ENCODE measurements at regions not wholly inside any gene's neighbourhood (a gene's known extent, or its start where the extent isn't known, plus 50 kb on each side); places are given as distances from the start of the nearest gene placed in this dataset.

DNA sequence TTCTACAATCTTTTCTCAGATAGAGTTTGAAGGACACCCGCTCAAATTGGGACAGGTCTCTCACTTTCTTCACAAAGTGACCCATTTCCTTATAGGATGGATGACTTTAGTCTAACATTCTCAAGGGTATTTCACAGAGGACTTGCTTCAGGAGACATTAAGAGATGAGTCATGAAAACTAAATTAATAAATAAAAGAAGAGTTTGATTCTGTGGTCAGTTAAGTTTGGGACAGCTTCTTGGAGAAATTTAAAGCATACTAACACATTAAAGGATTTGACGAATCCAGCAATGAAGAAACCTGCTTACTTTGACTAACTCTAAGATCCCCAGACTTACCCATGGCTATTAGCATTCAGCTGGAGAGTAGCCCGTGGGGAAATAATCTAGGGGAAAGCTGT lies 95.6 kb upstream of the RAB3GAP2 start:
- Histone ChIP-seq H3K36me3 (ENCODE audit: control insufficient read depth in 3 of 3, insufficient read depth in 2 of 3, low read depth in 1 of 3, low read length in 3 of 3) (no peaks in the 10 kb centered on the region), H3K27me3 (ENCODE audit: control insufficient read depth in 3 of 3, insufficient read depth in 3 of 3, low read length in 3 of 3) (peaks cover 0 to under 1% (median 0%) of the 10 kb centered on the region in 3 donors), H3K27ac (ENCODE audit: low read depth in 1 of 3, low read length in 2 of 3) (no peak overlapping the region), H3K9me3 (ENCODE audit: control insufficient read depth in 2 of 2, insufficient read depth in 1 of 2, low read depth in 1 of 2, low read length in 1 of 2) (no peaks in the 10 kb centered on the region), H3K4me1 (ENCODE audit: control insufficient read depth in 3 of 3, insufficient read depth in 2 of 3, low read depth in 1 of 3, low read length in 2 of 3) (no peaks in the 10 kb centered on the region), H3K4me3 (ENCODE audit: low read depth in 1 of 3, low read length in 3 of 3) (no peak overlapping the region)
- 76 to 87% (median 85%) methylated on average over 3 of the region's 3 CpGs for WGBS, 3 donors
- DNase-seq: no peak
- FAIRE-seq: no peak

DNA sequence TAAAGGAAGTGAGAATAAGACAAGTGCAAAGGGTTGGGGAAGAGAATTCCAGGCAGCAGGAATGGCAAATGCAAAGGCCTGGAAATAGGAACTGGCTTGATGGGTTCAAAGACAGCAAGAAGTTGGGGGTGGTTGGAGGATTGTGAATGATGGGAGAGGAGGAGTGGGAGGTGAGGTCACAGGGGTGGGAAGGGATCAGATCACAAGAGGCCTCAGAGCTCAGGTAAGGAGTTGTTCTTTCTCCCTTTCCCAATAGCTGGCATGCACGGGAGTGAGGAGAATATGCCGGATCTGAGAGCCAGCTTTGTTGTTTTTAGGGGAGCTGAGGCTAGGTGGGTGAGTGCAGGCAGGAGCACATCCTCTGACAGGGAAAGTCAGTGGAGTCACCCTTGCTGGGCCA lies 94.0 kb upstream of the RAB3GAP2 start:
- DNase-seq (no peak), FAIRE-seq (no peak)
- no peaks in the 10 kb centered on the region for H3K4me1 ChIP-seq (ENCODE audit: control insufficient read depth in 3 of 3, insufficient read depth in 2 of 3, low read depth in 1 of 3, low read length in 2 of 3)
- no peaks in the 10 kb centered on the region for H3K9me3 ChIP-seq (ENCODE audit: control insufficient read depth in 2 of 2, insufficient read depth in 1 of 2, low read depth in 1 of 2, low read length in 1 of 2)
- no peaks in the 10 kb centered on the region for H3K36me3 ChIP-seq (ENCODE audit: control insufficient read depth in 3 of 3, insufficient read depth in 2 of 3, low read depth in 1 of 3, low read length in 3 of 3)
- no peaks in the 10 kb centered on the region for H3K27me3 ChIP-seq (ENCODE audit: control insufficient read depth in 3 of 3, insufficient read depth in 3 of 3, low read length in 3 of 3)
- WGBS, 3 donors: 83 to 94% (median 92%) methylated on average over 2 of the region's 2 CpGs
- H3K27ac ChIP-seq (ENCODE audit: low read depth in 1 of 3, low read length in 2 of 3): no peak overlapping the region
- no peak overlapping the region for H3K4me3 ChIP-seq (ENCODE audit: low read depth in 1 of 3, low read length in 3 of 3)

DNA sequence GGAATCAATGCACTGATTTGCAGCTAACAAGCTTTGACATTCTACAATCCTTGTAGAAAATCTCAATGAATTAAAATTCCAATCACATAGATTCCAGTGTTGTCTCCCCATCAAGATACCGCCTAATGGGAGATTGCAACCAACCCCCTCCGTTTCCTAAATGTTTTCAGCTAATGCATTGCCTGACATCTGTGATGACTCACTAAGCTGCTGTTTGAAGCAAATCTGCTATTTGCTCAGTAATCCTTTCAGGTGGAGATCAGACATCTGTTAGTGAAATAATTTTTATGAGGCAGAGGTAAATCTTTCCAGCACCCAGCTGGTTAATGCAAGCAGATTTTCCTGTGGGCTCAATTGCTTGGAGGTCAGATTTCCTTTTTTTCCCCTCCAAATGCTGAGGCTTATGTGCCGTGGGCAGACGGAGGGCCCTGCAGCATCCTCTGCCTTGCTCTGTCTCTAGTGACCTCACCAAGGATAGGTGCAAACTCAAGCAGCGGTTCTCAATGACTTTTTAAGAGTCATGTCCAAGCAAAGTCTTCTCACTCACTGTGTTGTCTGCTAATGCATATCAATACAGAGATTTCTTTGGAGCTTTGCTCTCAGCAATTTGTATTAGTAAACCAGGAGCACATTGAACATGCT lies 91.1 kb upstream of the RAB3GAP2 start:
- H3K36me3 ChIP-seq (ENCODE audit: control insufficient read depth in 3 of 3, insufficient read depth in 2 of 3, low read depth in 1 of 3, low read length in 3 of 3): no peaks in the 10 kb centered on the region
- FAIRE-seq (no peak), DNase-seq (no peak)
- H3K4me1 ChIP-seq (ENCODE audit: control insufficient read depth in 3 of 3, insufficient read depth in 2 of 3, low read depth in 1 of 3, low read length in 2 of 3): no peaks in the 10 kb centered on the region
- H3K27me3 ChIP-seq (ENCODE audit: control insufficient read depth in 3 of 3, insufficient read depth in 3 of 3, low read length in 3 of 3): no peaks in the 10 kb centered on the region
- no peaks in the 10 kb centered on the region for H3K9me3 ChIP-seq (ENCODE audit: control insufficient read depth in 2 of 2, insufficient read depth in 1 of 2, low read depth in 1 of 2, low read length in 1 of 2)
- no peak overlapping the region for H3K27ac ChIP-seq (ENCODE audit: low read depth in 1 of 3, low read length in 2 of 3)
- no peak overlapping the region for H3K4me3 ChIP-seq (ENCODE audit: low read depth in 1 of 3, low read length in 3 of 3)
- 63 to 84% (median 65%) methylated on average over 5 of the region's 5 CpGs for WGBS, 3 donors

DNA sequence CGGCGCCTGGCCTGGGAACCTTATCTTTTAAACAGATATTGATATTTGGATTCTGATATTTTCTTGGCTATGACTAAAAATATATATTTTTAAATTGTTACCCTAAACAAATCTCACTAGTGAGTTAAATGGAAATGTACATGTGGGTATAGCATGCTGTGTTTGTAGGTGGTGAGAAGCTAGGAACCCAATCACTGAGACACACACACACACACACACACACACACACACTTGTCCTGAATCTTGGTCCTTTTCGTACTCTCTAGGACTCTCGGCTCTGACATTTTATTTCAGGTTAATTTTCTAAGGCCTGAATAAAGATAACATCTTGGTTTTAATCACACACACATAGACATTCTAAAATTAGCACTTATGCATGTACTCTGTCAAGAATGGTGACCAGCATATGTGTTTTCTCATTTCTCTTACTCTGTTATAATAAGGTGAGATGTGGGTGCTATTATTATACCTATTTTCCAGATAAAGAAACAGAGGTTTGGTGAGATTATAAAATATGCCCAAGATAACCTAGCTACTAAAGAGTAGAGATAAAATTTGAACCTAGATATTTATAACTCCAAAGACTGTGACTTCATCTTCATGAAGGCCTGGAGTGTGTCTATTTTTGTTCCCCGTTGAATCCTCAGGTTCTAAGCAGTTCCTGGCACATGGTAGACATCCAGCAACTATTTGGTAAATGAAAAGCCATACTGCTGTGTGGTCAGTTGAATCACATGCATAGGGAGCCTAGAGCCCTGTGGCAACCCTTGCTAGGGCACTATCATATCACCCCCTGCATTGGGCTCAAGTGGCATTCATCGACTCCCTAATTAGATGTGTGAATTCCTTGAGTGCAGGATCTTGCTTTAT lies 85.0 kb upstream of the RAB3GAP2 start:
- H3K27ac ChIP-seq (ENCODE audit: low read depth in 1 of 3, low read length in 2 of 3): no peak overlapping the region
- DNase-seq (no peak), FAIRE-seq (no peak)
- 83 to 89% (median 83%) methylated on average over 6 of the region's 6 CpGs for WGBS, 3 donors
- H3K36me3 ChIP-seq (ENCODE audit: control insufficient read depth in 3 of 3, insufficient read depth in 2 of 3, low read depth in 1 of 3, low read length in 3 of 3): no peaks in the 10 kb centered on the region
- H3K27me3 ChIP-seq (ENCODE audit: control insufficient read depth in 3 of 3, insufficient read depth in 3 of 3, low read length in 3 of 3): no peaks in the 10 kb centered on the region
- H3K4me1 ChIP-seq (ENCODE audit: control insufficient read depth in 3 of 3, insufficient read depth in 2 of 3, low read depth in 1 of 3, low read length in 2 of 3): no peaks in the 10 kb centered on the region
- no peak overlapping the region for H3K4me3 ChIP-seq (ENCODE audit: low read depth in 1 of 3, low read length in 3 of 3)
- no peaks in the 10 kb centered on the region for H3K9me3 ChIP-seq (ENCODE audit: control insufficient read depth in 2 of 2, insufficient read depth in 1 of 2, low read depth in 1 of 2, low read length in 1 of 2)

DNA sequence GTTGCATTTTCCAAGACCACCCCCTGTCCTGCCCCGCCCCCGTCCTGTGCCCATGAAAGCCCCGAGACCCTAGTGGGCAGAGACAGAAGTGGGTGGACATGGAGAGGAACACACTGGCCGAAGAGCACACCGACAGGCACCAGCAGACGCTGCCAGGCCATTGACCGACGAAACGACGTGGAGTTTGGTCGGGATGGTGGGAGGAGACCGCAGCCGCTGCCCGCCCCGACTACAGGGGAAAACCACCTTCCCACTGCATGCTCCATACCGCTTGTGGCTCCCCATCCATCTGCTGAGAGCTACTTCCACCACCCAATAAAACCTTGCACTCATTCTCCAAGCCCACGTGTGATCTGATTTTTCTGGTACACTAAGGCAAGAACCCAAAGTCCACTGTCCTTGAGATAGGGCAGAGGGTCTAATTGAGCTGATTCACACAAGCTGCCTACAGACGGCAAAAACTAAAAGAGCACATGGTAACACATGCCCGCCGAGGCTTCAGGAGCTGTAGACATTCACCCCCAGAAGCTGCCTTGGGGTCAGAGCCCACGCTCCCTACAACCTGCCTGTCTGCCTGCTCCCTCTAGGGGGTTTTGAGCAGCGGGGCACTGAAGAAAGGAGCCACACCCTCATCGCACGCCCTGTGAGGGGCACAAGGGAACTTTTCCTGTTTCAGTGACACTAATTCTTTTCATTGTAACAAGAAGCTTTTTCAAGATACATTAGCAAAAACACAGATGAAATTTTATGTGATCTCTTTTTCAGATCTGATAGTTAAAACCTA lies 81.2 kb upstream of the RAB3GAP2 start:
- no peak overlapping the region for H3K27ac ChIP-seq (ENCODE audit: low read depth in 1 of 3, low read length in 2 of 3)
- no peaks in the 10 kb centered on the region for H3K36me3 ChIP-seq (ENCODE audit: control insufficient read depth in 3 of 3, insufficient read depth in 2 of 3, low read depth in 1 of 3, low read length in 3 of 3)
- WGBS, 3 donors: 78 to 83% (median 79%) methylated on average over 24 of the region's 24 CpGs
- no peaks in the 10 kb centered on the region for H3K4me1 ChIP-seq (ENCODE audit: control insufficient read depth in 3 of 3, insufficient read depth in 2 of 3, low read depth in 1 of 3, low read length in 2 of 3)
- DNase-seq: no peak
- no peaks in the 10 kb centered on the region for H3K9me3 ChIP-seq (ENCODE audit: control insufficient read depth in 2 of 2, insufficient read depth in 1 of 2, low read depth in 1 of 2, low read length in 1 of 2)
- H3K4me3 ChIP-seq (ENCODE audit: low read depth in 1 of 3, low read length in 3 of 3): no peak overlapping the region
- FAIRE-seq: no peak
- H3K27me3 ChIP-seq (ENCODE audit: control insufficient read depth in 3 of 3, insufficient read depth in 3 of 3, low read length in 3 of 3): no peaks in the 10 kb centered on the region

DNA sequence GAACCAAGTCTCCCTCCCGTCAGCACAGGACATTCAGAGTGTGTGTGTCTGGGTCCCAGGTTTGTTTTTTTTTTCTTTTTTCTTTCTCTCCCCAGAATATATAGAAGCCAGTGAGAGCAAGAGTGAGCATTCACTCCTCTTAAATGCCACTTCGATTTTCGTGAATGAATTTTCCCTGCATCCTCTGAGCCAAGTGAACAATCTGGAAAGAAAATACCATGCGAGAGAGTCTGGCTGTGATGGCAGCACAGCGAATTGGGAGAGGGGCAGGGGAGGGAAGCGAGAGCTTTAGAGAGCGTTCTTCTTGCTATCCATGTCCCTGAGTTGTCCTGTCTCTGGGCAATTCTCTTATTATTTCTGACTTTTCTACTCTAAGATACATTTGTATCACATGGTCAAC lies 76.0 kb upstream of the RAB3GAP2 start:
- Histone ChIP-seq H3K36me3 (ENCODE audit: control insufficient read depth in 3 of 3, insufficient read depth in 2 of 3, low read depth in 1 of 3, low read length in 3 of 3) (no peaks in the 10 kb centered on the region), H3K9me3 (ENCODE audit: control insufficient read depth in 2 of 2, insufficient read depth in 1 of 2, low read depth in 1 of 2, low read length in 1 of 2) (no peaks in the 10 kb centered on the region), H3K4me1 (ENCODE audit: control insufficient read depth in 3 of 3, insufficient read depth in 2 of 3, low read depth in 1 of 3, low read length in 2 of 3) (no peaks in the 10 kb centered on the region), H3K4me3 (ENCODE audit: low read depth in 1 of 3, low read length in 3 of 3) (no peak overlapping the region), H3K27me3 (ENCODE audit: control insufficient read depth in 3 of 3, insufficient read depth in 3 of 3, low read length in 3 of 3) (no peaks in the 10 kb centered on the region), H3K27ac (ENCODE audit: low read depth in 1 of 3, low read length in 2 of 3) (no peak overlapping the region)
- WGBS, 3 donors: 79 to 88% (median 84%) methylated on average over 7 of the region's 7 CpGs
- FAIRE-seq (no peak), DNase-seq (no peak)

DNA sequence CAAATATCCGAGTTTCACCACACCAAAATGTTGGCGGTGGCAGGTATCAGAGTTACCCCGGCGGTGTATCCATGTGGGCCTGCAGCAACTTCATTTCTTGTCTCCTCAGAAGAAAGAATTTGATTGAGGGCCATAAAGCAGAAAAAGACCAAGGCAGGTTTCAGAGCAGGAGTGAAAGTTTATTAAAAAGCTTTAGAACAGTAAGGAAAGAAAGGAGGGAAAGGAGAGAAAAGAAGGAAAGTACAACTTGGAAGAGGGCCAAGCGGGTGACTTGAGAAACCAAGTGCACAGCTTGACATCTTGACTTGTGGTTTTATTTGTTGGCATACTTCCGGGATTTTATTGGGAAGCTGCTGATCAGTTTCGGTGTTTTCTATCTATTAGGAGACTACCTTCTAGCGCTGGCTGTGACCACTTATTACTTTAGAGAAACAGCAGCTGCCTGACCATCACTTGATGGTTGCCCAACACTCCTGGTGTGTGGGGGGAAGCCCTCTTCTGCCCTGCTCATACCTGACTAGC lies 75.5 kb upstream of the RAB3GAP2 start:
- FAIRE-seq: no peak
- Histone ChIP-seq H3K27ac (ENCODE audit: low read depth in 1 of 3, low read length in 2 of 3) (no peak overlapping the region), H3K27me3 (ENCODE audit: control insufficient read depth in 3 of 3, insufficient read depth in 3 of 3, low read length in 3 of 3) (no peaks in the 10 kb centered on the region), H3K36me3 (ENCODE audit: control insufficient read depth in 3 of 3, insufficient read depth in 2 of 3, low read depth in 1 of 3, low read length in 3 of 3) (no peaks in the 10 kb centered on the region), H3K4me1 (ENCODE audit: control insufficient read depth in 3 of 3, insufficient read depth in 2 of 3, low read depth in 1 of 3, low read length in 2 of 3) (no peaks in the 10 kb centered on the region), H3K9me3 (ENCODE audit: control insufficient read depth in 2 of 2, insufficient read depth in 1 of 2, low read depth in 1 of 2, low read length in 1 of 2) (no peaks in the 10 kb centered on the region), H3K4me3 (ENCODE audit: low read depth in 1 of 3, low read length in 3 of 3) (no peak overlapping the region)
- DNase-seq: no peak
- WGBS, 3 donors: 75 to 86% (median 83%) methylated on average over 8 of the region's 8 CpGs

DNA sequence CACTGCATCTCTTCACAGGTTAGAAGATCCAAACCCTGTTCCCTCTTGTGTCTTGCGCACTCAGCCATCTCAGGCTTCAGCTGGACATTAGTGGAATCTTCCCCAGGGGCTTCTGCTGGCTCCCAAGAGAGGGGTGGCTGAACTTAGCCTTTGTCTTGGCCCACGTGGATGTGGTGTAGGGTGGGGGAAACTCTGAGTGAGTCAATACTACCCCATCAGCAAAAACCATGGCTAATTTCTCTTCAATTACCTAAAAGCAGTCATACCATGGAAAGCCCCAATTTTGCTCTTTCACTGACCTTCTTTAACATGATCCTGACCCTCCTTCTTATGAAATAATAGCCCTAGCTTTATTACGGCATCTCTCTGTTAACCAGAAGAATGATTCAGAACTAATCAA lies 72.5 kb upstream of the RAB3GAP2 start:
- Histone ChIP-seq H3K4me1 (ENCODE audit: control insufficient read depth in 3 of 3, insufficient read depth in 2 of 3, low read depth in 1 of 3, low read length in 2 of 3) (no peaks in the 10 kb centered on the region), H3K27me3 (ENCODE audit: control insufficient read depth in 3 of 3, insufficient read depth in 3 of 3, low read length in 3 of 3) (no peaks in the 10 kb centered on the region), H3K9me3 (ENCODE audit: control insufficient read depth in 2 of 2, insufficient read depth in 1 of 2, low read depth in 1 of 2, low read length in 1 of 2) (no peaks in the 10 kb centered on the region), H3K27ac (ENCODE audit: low read depth in 1 of 3, low read length in 2 of 3) (no peak overlapping the region), H3K36me3 (ENCODE audit: control insufficient read depth in 3 of 3, insufficient read depth in 2 of 3, low read depth in 1 of 3, low read length in 3 of 3) (no peaks in the 10 kb centered on the region), H3K4me3 (ENCODE audit: low read depth in 1 of 3, low read length in 3 of 3) (no peak overlapping the region)
- FAIRE-seq (no peak), DNase-seq (no peak)
- 81 to 83% (median 81%) methylated on average over 3 of the region's 3 CpGs for WGBS, 3 donors
